HUES48 (cell line): ENCODE measurements at regions not wholly inside any gene's neighbourhood (a gene's known extent, or its start where the extent isn't known, plus 50 kb on each side); places are given as distances from the start of the nearest gene placed in this dataset.
A peak's percentile ranks its signal among the peaks of the same experiment; 100 is the strongest.

Experiments used
- H3K27ac ChIP-seq: one replicate; pipeline ENCODE4 v1.7.0; 2013; ENCODE audit warnings: low read depth, low read length, inconsistent platforms
- H3K27me3 ChIP-seq: 2 replicates; pipeline ENCODE4 v1.6.1; 2013; ENCODE audit warnings: mild to moderate bottlenecking, low read length; ENCODE audit not compliant: control insufficient read depth, insufficient read depth
- H3K36me3 ChIP-seq: 2 replicates; pipeline ENCODE4 v1.6.1; 2013; ENCODE audit warnings: low read length; ENCODE audit not compliant: control insufficient read depth, insufficient read depth
- H3K4me1 ChIP-seq: 2 replicates; pipeline ENCODE4 v1.6.1; 2013; ENCODE audit warnings: mild to moderate bottlenecking, low read length; ENCODE audit not compliant: control insufficient read depth, insufficient read depth
- H3K4me3 ChIP-seq: 2 replicates; pipeline ENCODE4 v1.5.1; 2013; ENCODE audit warnings: mild to moderate bottlenecking, low read depth, low read length
- H3K9ac ChIP-seq: 2 replicates; pipeline ENCODE4 v1.6.1; 2013; ENCODE audit warnings: mild to moderate bottlenecking, low read depth, low read length, moderate library complexity
- H3K9me3 ChIP-seq: 2 replicates; pipeline ENCODE4 v1.6.1; 2013; ENCODE audit warnings: low read length; ENCODE audit not compliant: control insufficient read depth, insufficient read depth

DNA sequence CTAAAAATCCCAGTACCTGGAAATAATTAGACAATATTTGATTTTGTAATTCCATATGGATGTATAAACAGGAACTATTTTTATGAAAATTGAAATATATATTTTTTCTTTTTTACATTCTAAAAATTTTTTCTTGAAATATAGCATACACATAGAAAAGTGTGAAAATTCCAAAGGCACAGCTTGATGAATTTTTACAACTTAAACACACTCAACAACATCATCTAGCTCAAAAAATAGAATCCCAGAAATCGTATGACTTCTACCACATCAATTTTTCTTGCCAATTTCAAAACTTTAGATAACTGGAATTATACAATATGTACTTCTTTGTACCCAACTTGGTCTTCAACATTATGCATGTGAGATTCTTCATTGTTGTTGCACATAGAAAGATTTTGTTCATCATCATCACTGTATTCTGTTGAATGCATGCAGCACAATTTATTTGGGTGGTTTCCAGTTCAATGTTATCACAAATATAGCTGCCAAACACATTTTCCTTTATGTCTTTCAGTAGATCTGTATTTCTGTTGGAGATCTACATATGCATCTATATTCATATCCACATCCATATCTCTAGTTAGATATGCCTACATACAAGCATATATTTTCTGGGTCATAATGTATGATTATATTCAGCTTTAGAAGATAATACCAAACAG is 340.7 kb upstream of the SLIT2 start:
- Histone ChIP-seq H3K4me3 (no peak overlapping the region), H3K27me3 (no peaks in the 10 kb centered on the region), H3K4me1 (no peaks in the 10 kb centered on the region), H3K36me3 (no peaks in the 10 kb centered on the region), H3K9me3 (no peaks in the 10 kb centered on the region), H3K9ac (no peak overlapping the region), H3K27ac (no peak overlapping the region)

DNA sequence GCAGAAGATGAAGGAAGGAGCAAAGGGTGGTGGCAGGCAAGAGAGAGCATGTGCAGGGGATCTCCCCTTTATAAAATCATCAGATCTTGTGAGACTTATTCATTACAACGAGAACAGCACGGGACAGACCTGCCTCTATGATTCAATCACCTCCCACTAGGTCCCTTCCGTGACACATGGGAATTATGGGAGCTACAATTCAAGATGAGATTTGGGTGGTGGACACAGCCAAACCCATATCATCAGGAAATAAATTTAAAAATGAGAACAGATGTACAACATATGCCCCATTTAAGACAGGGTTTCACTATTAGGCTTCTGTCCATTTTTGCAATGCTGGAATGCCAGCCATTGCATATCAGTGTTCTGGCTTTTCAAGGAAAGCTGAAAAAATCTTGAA is 346.7 kb upstream of the SLIT2 start:
- H3K9ac ChIP-seq, result no peak overlapping the region

DNA sequence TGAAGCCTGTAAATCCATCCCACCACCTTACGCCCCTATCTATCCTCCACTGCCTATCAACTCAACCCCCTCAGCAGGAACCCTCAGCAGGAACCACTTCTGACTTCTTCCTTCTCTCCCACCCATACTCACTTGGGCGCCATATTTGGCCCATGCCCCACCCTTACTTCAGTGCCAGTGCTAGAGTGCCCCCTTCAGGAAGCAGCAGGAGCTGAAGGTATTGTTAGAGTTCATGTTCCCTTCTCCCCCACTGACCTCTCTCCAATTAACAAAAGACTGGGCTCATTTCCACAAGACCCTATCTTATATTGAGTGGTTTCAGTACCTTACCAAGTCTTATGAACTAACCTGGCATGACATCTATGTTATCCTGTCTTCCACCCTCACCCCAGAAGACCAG is 363.1 kb upstream of the SLIT2 start:
- Histone ChIP-seq H3K4me1 (no peaks in the 10 kb centered on the region), H3K4me3 (no peak overlapping the region), H3K27ac (no peak overlapping the region), H3K36me3 (no peaks in the 10 kb centered on the region), H3K9me3 (no peaks in the 10 kb centered on the region; the same call in none of the 2 replicates), H3K9ac (no peak overlapping the region), H3K27me3 (no peaks in the 10 kb centered on the region)

More for the DNA sequence above, 346.7 kb upstream of the SLIT2 start:
- H3K9me3 ChIP-seq, result no peaks in the 10 kb centered on the region
- H3K4me1 ChIP-seq, result no peaks in the 10 kb centered on the region
- H3K27me3 ChIP-seq, result no peaks in the 10 kb centered on the region
- H3K36me3 ChIP-seq, result no peaks in the 10 kb centered on the region
- no peak overlapping the region for H3K27ac ChIP-seq
- H3K4me3 ChIP-seq, result no peak overlapping the region

DNA sequence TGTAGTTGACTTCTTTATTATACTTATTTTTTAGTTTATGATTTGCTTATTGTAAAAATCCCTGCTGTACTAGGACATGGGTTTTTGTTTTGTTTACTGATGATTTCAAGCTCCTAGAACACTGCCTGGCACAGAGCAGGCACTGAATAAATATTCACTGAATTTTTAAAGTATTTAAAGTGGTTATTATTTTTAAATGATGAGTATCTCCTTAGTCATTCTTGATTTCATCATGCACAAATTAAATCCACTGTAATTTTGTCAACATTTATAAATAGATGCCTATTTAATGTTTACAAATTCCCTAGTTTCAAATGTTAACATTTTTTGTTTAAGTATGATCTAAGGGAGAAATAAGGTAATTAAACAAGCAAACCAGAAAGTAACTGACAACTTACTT is 367.9 kb upstream of the SLIT2 start:
- H3K36me3 ChIP-seq, result no peaks in the 10 kb centered on the region
- no peak overlapping the region for H3K9ac ChIP-seq
- no peaks in the 10 kb centered on the region; the same call in none of the 2 replicates for H3K9me3 ChIP-seq
- H3K4me1 ChIP-seq, result no peaks in the 10 kb centered on the region
- H3K27ac ChIP-seq, result no peak overlapping the region
- no peaks in the 10 kb centered on the region for H3K27me3 ChIP-seq
- H3K4me3 ChIP-seq, result no peak overlapping the region

DNA sequence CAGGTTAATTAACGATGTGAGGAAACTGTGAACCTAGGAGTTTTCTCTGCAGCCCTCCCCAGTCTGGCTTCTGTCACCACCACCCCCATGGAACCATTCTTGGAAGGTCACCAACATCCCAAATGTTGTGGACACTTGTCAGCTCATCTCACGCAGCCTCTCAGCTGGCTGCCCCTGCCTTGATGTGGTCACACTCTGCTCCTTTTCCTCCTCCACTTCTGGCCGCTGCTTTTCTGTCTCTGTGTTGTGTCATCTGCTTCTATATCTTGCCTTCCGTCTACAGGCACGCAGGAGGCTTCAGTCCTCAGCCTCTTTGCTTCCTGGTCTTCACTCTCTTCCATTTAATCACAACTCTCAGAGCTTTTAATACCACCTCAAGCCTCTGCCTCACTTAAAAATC is 371.5 kb upstream of the SLIT2 start:
- H3K4me1 ChIP-seq, result no peaks in the 10 kb centered on the region
- no peaks in the 10 kb centered on the region for H3K9me3 ChIP-seq
- no peak overlapping the region for H3K27ac ChIP-seq
- no peak overlapping the region for H3K9ac ChIP-seq
- H3K36me3 ChIP-seq, result no peaks in the 10 kb centered on the region
- no peaks in the 10 kb centered on the region for H3K27me3 ChIP-seq
- no peak overlapping the region for H3K4me3 ChIP-seq

DNA sequence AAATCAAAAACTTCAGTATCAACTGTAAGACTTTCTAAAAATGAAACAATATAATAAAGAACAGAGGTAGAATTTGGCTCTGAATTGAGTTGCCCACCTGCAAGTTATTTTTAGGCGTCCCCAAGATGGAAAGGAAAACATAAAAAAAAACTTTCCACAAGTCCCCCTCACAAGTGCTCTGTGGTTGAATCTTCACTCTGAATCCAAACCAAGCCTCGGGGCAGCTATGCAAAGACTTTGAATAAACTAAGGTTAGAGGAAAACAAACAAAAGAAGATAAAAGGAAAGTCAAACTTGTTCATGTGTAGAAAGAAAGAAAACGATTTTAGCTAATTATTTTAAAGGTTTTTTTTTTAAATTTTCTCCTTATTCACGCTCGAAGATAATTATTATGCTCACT is 372.4 kb upstream of the SLIT2 start:
- Histone ChIP-seq H3K27me3 (no peaks in the 10 kb centered on the region), H3K27ac (no peak overlapping the region), H3K4me1 (no peaks in the 10 kb centered on the region), H3K9ac (no peak overlapping the region), H3K4me3 (no peak overlapping the region), H3K9me3 (no peaks in the 10 kb centered on the region), H3K36me3 (no peaks in the 10 kb centered on the region)

DNA sequence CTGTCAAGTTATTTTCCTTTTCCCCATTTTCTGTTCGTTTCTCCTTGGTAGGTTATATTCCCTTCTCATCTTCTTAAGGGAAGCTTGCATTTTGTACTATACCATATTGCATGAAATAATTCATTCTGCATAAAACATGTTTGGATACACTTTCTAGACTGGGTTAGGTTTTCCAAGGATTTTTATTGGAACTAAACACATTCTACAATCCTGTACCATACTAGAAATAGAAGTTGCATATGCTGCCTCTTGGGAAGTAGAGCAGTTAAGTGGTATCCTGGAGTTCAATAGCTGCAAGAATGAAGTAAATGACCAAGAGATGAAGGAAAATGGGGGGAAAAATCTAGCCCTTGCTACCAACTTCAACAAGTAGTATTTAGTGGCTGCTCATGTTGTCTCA is 393.7 kb upstream of the SLIT2 start:
- H3K27me3 ChIP-seq, result no peaks in the 10 kb centered on the region
- no peaks in the 10 kb centered on the region for H3K4me1 ChIP-seq
- no peak overlapping the region for H3K27ac ChIP-seq
- no peaks in the 10 kb centered on the region for H3K9me3 ChIP-seq
- no peaks in the 10 kb centered on the region for H3K36me3 ChIP-seq
- no peak overlapping the region for H3K9ac ChIP-seq
- no peak overlapping the region for H3K4me3 ChIP-seq

DNA sequence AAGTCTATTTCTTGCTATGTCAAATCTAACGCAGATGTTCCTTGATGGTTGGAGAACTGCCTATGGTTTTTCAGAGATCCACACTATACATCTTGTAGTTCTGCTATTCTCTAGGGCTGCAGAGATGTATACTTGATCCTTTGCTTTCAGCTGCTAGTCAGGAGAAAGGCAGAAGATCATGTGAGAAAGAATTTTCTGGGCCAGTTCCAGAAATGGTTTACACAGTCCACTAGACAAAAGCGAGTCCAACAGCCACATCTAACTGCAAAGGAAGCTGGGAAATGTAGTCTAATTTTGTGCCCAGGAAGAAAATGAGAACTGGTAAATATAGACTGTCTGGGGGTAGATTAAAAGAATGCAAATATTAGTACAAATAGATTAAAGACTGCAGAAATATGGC is 394.3 kb upstream of the SLIT2 start:
- Histone ChIP-seq H3K9me3 (no peaks in the 10 kb centered on the region), H3K36me3 (no peaks in the 10 kb centered on the region), H3K27me3 (no peaks in the 10 kb centered on the region), H3K27ac (no peak overlapping the region), H3K9ac (no peak overlapping the region), H3K4me1 (no peaks in the 10 kb centered on the region), H3K4me3 (no peak overlapping the region)

DNA sequence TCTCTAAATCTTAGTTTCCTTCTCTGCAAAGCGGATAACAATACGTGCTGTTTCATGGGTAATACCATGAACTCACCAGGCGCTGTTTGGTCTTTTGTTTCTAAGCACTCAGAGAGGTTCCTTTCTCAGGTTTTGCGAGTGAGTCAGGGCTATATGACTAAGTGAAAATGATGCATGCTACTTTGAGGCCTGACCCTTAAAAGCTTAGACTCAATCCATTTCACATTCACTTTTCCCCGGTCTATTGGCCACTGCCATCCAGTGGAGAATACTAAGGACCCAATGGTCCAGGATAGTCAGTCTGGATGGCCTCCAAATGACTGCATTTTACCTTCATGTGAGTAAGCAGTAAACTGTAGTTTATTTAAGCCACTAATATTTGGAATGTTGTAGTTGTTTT is 400.8 kb upstream of the SLIT2 start:
- Histone ChIP-seq H3K27ac (peak overlapping the region; percentile 2), H3K27me3 (no peaks in the 10 kb centered on the region), H3K4me3 (no peak overlapping the region), H3K36me3 (no peaks in the 10 kb centered on the region), H3K4me1 (no peaks in the 10 kb centered on the region), H3K9me3 (no peaks in the 10 kb centered on the region), H3K9ac (no peak overlapping the region)

DNA sequence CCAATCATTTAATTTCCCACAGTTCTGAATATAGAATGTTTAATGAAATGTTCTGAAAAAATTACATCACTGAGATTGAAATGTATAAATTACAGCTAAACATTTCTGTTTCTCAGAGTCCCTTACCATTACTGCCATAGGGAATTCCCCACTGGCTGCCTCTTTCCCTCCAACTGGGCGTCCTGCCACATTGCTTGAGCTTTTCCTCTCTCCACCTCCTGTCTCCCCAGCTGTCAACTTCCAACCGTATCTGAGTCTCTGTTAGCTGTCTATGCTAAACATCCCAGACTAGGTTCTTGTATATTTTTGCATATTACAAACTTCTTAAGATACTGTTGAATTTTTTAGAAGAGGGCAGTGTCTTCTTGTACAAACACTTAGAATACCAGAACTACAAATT is 407.3 kb upstream of the SLIT2 start:
- no peak overlapping the region for H3K4me3 ChIP-seq
- no peak overlapping the region for H3K9ac ChIP-seq

DNA sequence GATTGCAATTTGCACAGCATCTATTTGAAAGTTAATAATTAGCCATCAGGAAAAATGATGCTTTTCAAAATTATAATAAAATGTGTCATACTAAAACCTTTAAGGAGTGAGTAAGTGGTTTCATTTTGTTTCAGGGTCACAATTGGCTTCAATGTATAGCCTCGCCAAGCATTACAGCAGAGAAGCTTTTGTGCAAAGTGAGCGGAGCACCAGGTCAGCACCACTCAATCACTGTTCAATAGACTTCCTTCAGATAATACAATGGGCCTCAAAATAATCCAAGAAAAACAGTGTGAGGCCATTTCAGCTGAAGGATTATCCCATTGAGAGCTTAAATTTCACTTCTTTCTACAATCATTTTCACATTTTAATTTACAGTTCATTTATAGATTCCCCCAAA is 409.2 kb upstream of the SLIT2 start:
- no peak overlapping the region for H3K27ac ChIP-seq
- H3K4me1 ChIP-seq, result no peaks in the 10 kb centered on the region
- H3K9me3 ChIP-seq, result no peaks in the 10 kb centered on the region
- H3K9ac ChIP-seq, result no peak overlapping the region
- H3K36me3 ChIP-seq, result no peaks in the 10 kb centered on the region
- H3K4me3 ChIP-seq, result no peak overlapping the region
- no peaks in the 10 kb centered on the region for H3K27me3 ChIP-seq

More for the DNA sequence above, 407.3 kb upstream of the SLIT2 start:
- no peak overlapping the region for H3K27ac ChIP-seq
- H3K9me3 ChIP-seq, result no peaks in the 10 kb centered on the region
- no peaks in the 10 kb centered on the region for H3K4me1 ChIP-seq
- no peaks in the 10 kb centered on the region for H3K27me3 ChIP-seq
- no peaks in the 10 kb centered on the region for H3K36me3 ChIP-seq

DNA sequence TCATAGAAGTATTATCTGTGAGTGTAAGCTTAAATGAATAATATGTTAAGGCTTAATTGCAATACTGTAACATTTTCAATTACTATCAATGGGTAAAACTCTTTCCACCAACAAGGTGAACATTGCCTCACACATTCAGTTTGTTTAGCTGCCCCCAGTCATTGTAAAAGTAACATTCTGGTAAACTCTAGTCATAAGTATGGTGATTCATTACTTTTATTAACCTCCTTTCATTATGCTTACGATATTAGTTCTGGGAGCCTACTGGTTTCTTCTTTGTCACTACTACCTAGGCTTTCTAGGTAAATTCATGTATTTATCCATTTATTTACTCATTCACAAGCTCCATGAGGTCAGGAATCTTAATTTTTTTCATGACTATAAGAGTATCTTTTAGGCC is 412.8 kb upstream of the SLIT2 start:
- no peak overlapping the region for H3K9ac ChIP-seq
- H3K27me3 ChIP-seq, result no peaks in the 10 kb centered on the region
- no peak overlapping the region for H3K27ac ChIP-seq
- H3K4me3 ChIP-seq, result no peak overlapping the region
- H3K9me3 ChIP-seq, result no peaks in the 10 kb centered on the region
- H3K4me1 ChIP-seq, result no peaks in the 10 kb centered on the region
- no peaks in the 10 kb centered on the region for H3K36me3 ChIP-seq
